Muscle of leg (tissue), 3 donors: ENCODE measurements at regions not wholly inside any gene's neighbourhood (a gene's known extent, or its start where the extent isn't known, plus 50 kb on each side); places are given as distances from the start of the nearest gene placed in this dataset.
A peak's percentile ranks its signal among the peaks of the same experiment; 100 is the strongest.

Experiments
- DNase-seq: peaks from one replicate; pipeline ENCODE4 v3.0.0; 2013
- H3K27ac ChIP-seq: one replicate; pipeline ENCODE4 v1.5.1; 2013; ENCODE audit warnings: mild to moderate bottlenecking, low read length, control low read depth
- H3K27me3 ChIP-seq: one replicate; pipeline ENCODE4 v1.6.1; 2013; ENCODE audit warnings: low read length; ENCODE audit not compliant: control insufficient read depth, insufficient read depth
- H3K36me3 ChIP-seq: one replicate; pipeline ENCODE4 v1.6.1; 2013; ENCODE audit warnings: low read length; ENCODE audit not compliant: control insufficient read depth, insufficient read depth
- H3K4me1 ChIP-seq: one replicate; pipeline ENCODE4 v1.6.1; 2013; ENCODE audit warnings: low read length; ENCODE audit not compliant: control insufficient read depth, insufficient read depth
- H3K4me3 ChIP-seq: one replicate; pipeline ENCODE4 v1.5.1; 2013; ENCODE audit warnings: low read length, control low read depth
- H3K9me3 ChIP-seq: replicated peaks from 2 replicates; pipeline ENCODE4 v1.6.1; 2013; ENCODE audit warnings: low read depth, low read length; ENCODE audit not compliant: control insufficient read depth
- WGBS: methylation state at CpG from one replicate; pipeline ENCODE4 v1.1.5; 2013; ENCODE audit warnings: missing lambda C conversion rate; ENCODE audit not compliant: insufficient coverage; 5-methylcytosine and 5-hydroxymethylcytosine counted together

DNA sequence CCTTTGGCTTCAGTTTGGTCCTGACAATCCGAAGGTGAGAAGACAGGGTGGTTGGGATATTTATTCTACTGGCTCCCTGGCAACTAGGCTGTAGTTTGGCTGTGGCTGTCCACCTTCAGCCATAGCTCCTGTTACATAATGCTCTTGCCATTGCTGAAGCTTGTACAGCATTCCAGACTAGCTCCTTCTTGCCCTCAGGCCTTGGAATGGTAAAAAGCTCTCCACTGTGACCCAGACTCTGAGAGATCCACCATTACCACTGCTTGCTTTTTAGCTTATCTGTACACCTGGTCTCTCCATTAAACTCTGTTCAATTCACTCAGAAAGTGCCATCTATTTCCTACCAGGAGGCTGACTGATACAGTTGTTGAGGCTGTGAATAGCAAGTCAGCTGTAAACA lies 231.8 kb upstream of the MON1B start:
- no CpG with 5 or more reads among the region's 1 CpG for WGBS

DNA sequence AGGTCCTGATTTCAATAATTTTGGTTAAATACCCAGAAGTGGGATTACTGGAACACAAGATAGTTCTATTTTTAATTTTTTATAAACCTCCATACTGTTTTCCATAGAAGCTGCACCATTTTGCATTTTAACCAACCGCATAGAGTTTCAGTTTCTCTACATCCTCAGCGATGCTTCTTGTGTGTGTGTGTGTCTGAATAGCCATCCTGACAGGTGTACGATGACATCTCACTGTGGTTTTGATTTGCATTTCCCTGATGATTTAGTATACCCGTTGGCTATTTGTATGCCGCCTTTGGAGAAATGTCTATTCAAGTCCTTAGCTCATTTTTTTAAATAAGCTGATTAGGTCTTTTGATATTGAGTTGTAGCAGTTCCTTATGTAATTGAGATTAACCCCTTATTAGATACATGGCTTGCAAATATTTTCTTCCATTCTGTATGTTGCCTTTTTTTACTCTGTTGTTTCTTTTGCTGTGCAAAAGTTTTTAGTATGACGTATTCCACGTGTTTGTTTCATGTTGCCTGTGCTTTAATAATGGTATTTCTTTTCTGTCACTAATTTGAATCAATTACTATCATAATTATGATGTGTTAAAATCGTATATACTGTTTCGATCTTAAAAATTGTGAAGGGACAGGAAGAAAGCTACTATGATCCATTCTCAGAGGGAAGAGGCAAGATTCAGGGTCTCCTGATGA lies 227.2 kb upstream of the MON1B start:
- Histone ChIP-seq H3K27me3 (no peaks in the 10 kb centered on the region), H3K36me3 (no peaks in the 10 kb centered on the region), H3K4me3 (no peak overlapping the region), H3K27ac (no peak overlapping the region), H3K4me1 (peaks cover 2% of the 10 kb centered on the region), H3K9me3 (no peaks in the 10 kb centered on the region)
- DNase-seq: no peak
- WGBS: no CpG with 5 or more reads among the region's 9 CpGs

More for the DNA sequence above, 231.8 kb upstream of the MON1B start:
- Histone ChIP-seq H3K36me3 (no peaks in the 10 kb centered on the region), H3K4me1 (peaks cover 2% of the 10 kb centered on the region), H3K27ac (no peak overlapping the region), H3K27me3 (no peaks in the 10 kb centered on the region), H3K9me3 (no peaks in the 10 kb centered on the region), H3K4me3 (no peak overlapping the region)
- DNase-seq: no peak

DNA sequence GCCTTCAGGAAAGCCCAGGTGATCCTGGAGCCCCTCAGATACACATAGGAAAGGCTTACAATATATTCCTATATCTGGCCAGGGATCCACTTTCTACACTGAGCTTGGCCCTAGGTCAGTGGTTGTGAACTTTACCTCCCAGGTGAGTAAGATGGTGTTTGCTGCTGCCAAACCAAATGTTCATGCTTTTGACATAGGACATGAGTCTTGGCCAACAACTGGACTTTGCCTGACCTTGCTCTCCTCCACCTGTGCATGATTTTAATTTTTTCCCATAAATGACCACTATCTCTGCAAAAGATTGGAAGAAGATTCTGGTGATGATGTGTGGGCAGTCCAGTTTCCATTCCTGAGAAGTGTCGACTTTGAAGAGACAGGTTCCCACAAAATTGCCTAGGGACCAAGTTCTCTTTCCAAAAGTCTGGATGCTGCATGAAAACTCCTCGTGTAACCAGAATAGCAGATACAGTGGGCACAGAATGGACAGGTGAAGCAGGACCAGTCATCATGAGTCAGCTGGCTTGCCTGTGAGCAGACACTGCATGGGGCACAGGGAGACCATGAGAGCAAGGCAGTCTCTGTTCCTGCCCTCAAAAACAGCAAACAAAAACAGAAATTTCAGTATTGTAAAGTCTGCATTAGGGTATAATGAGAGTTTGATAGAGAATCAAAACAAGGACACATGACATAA lies 226.4 kb upstream of the MON1B start:
- Histone ChIP-seq H3K9me3 (no peaks in the 10 kb centered on the region), H3K36me3 (no peaks in the 10 kb centered on the region), H3K27me3 (no peaks in the 10 kb centered on the region), H3K4me3 (no peak overlapping the region), H3K4me1 (no peaks in the 10 kb centered on the region), H3K27ac (no peak overlapping the region)
- no peak for DNase-seq
- WGBS: 90% methylated on average over 2 of the region's 2 CpGs

DNA sequence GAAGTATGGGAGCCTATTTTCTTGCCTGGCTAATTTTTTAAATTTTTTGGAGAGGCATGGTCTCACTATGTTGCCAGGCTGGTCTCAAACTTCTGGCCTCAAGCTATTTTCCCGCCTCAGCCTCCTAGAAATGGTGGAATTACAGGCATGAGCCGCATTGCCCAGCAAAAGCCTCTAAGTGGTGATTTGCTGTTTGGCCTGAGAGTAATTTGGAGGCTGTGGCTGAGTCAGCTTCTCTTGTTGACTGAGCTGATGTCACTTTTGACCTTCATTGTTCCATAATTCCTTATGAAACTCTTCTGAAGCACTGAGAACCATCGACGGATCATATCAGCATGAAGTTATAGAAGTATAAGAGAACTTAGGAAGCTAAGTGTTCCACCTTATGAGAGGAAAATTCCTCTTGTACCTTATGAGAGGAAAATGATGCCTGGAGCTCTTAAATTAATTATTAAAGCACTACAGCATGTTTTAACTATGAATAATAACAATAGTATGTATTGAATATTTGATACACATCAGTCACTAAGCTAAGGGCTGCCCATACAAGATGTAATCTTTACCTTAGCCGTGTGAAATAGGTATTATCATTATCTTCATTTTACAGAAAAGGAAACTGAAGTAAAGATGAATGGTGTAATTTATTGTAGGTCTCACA lies 220.8 kb upstream of the MON1B start:
- no peak overlapping the region for H3K27ac ChIP-seq
- H3K27me3 ChIP-seq: no peaks in the 10 kb centered on the region
- no peak for DNase-seq
- H3K9me3 ChIP-seq: no peaks in the 10 kb centered on the region
- no peaks in the 10 kb centered on the region for H3K36me3 ChIP-seq
- H3K4me1 ChIP-seq: no peaks in the 10 kb centered on the region
- H3K4me3 ChIP-seq: no peak overlapping the region
- 100% methylated on average over 1 of the region's 5 CpGs for WGBS

DNA sequence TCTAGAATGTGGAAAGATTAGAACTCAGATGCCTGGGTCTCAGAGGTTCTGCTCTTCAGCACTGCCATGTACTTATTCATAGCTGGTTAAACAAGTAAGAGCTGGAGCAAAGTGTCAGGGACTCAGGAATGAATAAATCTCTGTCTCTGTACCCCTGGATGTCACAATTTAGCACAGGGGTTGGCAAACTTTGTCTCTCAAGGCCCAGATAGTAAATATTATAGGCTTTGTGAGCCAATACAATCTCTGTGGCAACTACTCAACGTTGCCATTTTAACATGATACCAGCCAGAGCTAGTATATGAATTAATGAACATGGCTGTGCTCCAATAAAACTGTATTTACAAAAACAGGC lies 220.3 kb upstream of the MON1B start:
- no peak for DNase-seq
- H3K9me3 ChIP-seq: no peaks in the 10 kb centered on the region
- no peaks in the 10 kb centered on the region for H3K27me3 ChIP-seq
- WGBS: no CpG with 5 or more reads among the region's 1 CpG
- no peaks in the 10 kb centered on the region for H3K4me1 ChIP-seq
- H3K36me3 ChIP-seq: no peaks in the 10 kb centered on the region
- no peak overlapping the region for H3K4me3 ChIP-seq
- H3K27ac ChIP-seq: no peak overlapping the region

DNA sequence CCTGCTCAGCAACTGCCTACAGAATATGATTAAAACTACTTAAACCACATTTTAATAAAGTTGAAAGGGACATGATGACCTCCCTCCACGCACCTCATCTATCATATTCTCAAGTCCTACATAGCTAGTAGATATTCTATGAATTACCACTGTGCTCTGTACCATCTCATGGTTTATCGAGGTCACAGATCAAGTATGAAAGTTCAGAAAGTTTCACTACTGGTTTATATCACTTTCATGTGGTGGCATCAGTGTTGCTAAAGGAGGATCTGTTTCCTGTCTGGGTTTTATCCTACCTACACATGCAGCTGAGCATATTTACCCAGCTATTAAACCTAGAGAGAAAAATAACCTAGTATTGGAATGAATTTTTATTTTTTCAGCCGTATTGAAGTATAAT lies 214.9 kb upstream of the MON1B start:
- H3K4me3 ChIP-seq: no peak overlapping the region
- no peaks in the 10 kb centered on the region for H3K27me3 ChIP-seq
- H3K27ac ChIP-seq: no peak overlapping the region
- no peaks in the 10 kb centered on the region for H3K9me3 ChIP-seq
- WGBS: no CpG with 5 or more reads among the region's 3 CpGs
- H3K36me3 ChIP-seq: no peaks in the 10 kb centered on the region
- no peaks in the 10 kb centered on the region for H3K4me1 ChIP-seq
- no peak for DNase-seq

DNA sequence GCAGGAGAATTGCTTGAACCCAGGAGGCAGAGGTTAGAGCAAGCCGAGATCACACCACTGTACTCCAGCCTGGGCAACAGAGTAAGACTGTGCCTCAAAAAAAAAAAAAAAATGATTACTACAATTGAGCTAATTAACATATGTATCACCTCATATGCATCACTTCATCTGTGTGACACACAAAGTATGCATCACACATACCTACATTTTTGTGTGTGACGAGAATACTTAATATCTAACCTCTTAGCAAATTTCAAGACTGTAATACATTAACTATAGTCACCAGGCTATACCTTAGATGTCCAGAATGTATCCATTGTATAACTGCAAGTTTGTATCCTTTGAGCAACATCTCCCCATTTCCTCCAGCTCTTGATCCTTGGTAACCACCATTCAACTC lies 214.2 kb upstream of the MON1B start:
- WGBS: no CpG with 5 or more reads among the region's 2 CpGs
- Histone ChIP-seq H3K9me3 (no peaks in the 10 kb centered on the region), H3K27me3 (no peaks in the 10 kb centered on the region), H3K27ac (no peak overlapping the region), H3K4me3 (no peak overlapping the region), H3K36me3 (no peaks in the 10 kb centered on the region), H3K4me1 (no peaks in the 10 kb centered on the region)
- no peak for DNase-seq

DNA sequence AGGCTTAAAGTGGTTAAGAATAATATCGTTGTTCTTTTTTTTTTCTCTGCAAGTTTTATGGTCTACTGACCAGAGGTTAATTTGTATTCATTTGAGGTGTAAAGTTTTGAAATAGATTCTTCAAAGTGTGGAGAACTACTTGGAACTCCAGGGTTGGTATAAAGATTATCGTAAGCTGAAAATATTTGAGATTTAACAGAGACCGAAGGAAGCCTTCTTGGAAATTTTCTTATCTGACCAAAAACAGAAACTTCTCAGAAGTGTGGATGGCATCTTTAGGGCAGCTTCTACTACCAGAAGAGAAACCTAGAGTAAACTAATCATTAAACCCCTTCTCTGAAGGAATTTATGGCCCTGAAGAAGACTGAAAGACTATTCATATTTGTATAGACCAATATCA lies 206.8 kb upstream of the MON1B start:
- Histone ChIP-seq H3K27ac (no peak overlapping the region), H3K27me3 (no peaks in the 10 kb centered on the region), H3K4me3 (no peak overlapping the region), H3K9me3 (no peaks in the 10 kb centered on the region), H3K36me3 (no peaks in the 10 kb centered on the region), H3K4me1 (no peaks in the 10 kb centered on the region)
- DNase-seq: no peak
- no CpG with 5 or more reads among the region's 3 CpGs for WGBS

DNA sequence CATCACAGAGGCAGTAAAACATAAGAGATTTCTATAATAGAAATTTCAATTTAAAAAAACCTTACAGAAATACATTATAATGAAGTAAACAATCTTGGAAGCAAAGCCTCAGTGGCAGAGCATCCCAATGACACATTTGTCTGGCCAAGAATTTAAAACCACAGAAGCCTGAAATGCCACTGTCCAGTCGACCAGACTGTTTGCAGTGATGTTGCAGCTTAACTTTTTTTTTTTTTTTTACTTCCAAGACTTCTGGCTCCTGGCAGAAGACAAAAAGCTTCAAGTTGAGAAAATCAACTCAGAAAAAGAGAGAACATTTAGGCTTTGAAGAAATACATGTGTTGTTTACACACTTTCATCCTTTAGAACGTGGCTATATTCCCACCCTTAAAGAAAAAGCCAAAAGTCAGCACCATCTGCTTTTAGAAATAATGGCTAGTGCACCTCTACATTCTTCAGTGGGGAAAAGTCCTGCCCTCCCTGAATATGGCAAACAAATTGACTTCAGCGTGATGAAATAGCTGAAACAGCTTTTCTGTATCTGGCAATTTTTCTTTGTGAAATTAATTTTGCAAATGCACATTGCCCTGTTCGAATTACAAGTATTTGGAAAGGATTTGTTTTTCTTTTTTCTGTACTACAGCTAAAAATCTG lies 205.5 kb upstream of the MON1B start:
- peak; percentile 83 for DNase-seq
- no peaks in the 10 kb centered on the region for H3K4me1 ChIP-seq
- H3K27me3 ChIP-seq: no peaks in the 10 kb centered on the region
- WGBS: 17% methylated on average over 1 of the region's 4 CpGs
- no peaks in the 10 kb centered on the region for H3K36me3 ChIP-seq
- no peak overlapping the region for H3K4me3 ChIP-seq
- H3K27ac ChIP-seq: no peak overlapping the region
- H3K9me3 ChIP-seq: no peaks in the 10 kb centered on the region

DNA sequence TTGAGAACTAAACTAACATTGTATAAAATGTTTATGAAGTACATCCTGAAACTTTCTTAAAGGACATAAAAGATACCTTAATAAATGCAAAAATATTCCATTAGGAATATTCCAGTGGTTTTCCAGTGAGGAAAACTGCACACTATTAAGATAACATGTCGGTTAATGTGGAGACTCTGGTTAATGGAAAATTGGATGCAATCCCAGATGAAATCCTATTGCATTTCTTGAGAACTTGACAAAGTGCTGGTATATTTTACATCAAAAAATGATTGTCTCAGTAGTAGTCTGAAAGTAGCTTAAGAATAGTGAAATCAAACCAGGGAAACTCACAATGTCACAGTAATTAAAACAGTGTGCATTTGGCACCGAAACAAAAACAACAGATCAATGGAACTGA lies 202.5 kb upstream of the MON1B start:
- Histone ChIP-seq H3K27ac (no peak overlapping the region), H3K4me3 (no peak overlapping the region), H3K36me3 (no peaks in the 10 kb centered on the region), H3K9me3 (no peaks in the 10 kb centered on the region), H3K4me1 (no peaks in the 10 kb centered on the region), H3K27me3 (no peaks in the 10 kb centered on the region)
- WGBS: no CpG with 5 or more reads among the region's 2 CpGs
- DNase-seq: peak; percentile 68
